ENCODE measurements at regions not wholly inside any gene's neighbourhood (a gene's known extent, or its start where the extent isn't known, plus 50 kb on each side); places are given as distances from the start of the nearest gene placed in this dataset.

- TF ChIP-seq CTCF (IDR thresholded peaks at IDR 0.05) = no peak
- no peak overlapping the region for H3K4me3 ChIP-seq
- DNase-seq (no peak), ATAC-seq (no peak)
- no peaks in the 10 kb centered on the region for H3K27me3 ChIP-seq
- no peaks in the 10 kb centered on the region for H3K36me3 ChIP-seq
- intact Hi-C loops (cut with DNase I) = no loop called here
- no peaks in the 10 kb centered on the region for H3K9me3 ChIP-seq
- H3K27ac ChIP-seq = no peak overlapping the region
- H3K4me1 ChIP-seq = no peaks in the 10 kb centered on the region
Observed at GRCh38 chr13:107690181-107690580, 525.2 kb downstream of the LIG4 start.

- no peak for TF ChIP-seq CTCF (IDR thresholded peaks at IDR 0.05)
- no peak overlapping the region for H3K27ac ChIP-seq
- H3K27me3 ChIP-seq = no peaks in the 10 kb centered on the region
- ATAC-seq (no peak), DNase-seq (no peak)
- H3K4me3 ChIP-seq = no peak overlapping the region
- no peaks in the 10 kb centered on the region for H3K4me1 ChIP-seq
- H3K9me3 ChIP-seq = no peaks in the 10 kb centered on the region
- intact Hi-C loops (cut with DNase I) = no loop called here
- no peaks in the 10 kb centered on the region for H3K36me3 ChIP-seq
Observed at GRCh38 chr13:107685876-107686275, 529.5 kb downstream of the LIG4 start.

DNA sequence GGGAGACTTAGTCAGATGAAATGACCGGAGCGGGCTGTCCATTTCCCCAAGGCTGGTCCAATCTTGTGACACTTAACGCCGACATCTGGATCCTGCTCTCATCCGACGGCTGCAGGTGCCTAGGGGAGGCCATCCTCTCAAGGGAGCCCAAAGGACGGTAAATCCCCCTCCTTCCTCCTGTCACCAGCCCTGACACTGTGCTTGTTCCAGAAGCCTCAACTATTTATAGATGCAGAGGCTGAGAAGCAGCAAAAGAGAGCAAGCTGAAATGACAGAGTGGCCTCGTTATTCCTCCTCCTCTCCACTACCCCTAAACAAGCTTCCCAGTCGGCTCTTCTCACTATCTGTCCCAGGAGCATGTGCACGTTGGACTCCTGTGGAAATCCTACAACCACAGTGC, 533.7 kb downstream of the LIG4 start:
- H3K9me3 ChIP-seq = no peaks in the 10 kb centered on the region
- DNase-seq (peak in 1 of 4 donors; percentile 29), ATAC-seq (no peak)
- no peaks in the 10 kb centered on the region for H3K36me3 ChIP-seq
- H3K4me1 ChIP-seq = no peaks in the 10 kb centered on the region
- H3K27ac ChIP-seq = no peak overlapping the region
- no peak overlapping the region for H3K4me3 ChIP-seq
- H3K27me3 ChIP-seq = no peaks in the 10 kb centered on the region
- intact Hi-C loops (cut with DNase I) = no loop called here
- TF ChIP-seq CTCF (IDR thresholded peaks at IDR 0.05) = no peak

- H3K4me1 ChIP-seq = no peaks in the 10 kb centered on the region
- H3K27me3 ChIP-seq = no peaks in the 10 kb centered on the region
- no peak overlapping the region for H3K27ac ChIP-seq
- ATAC-seq (no peak), DNase-seq (no peak)
- no peaks in the 10 kb centered on the region for H3K36me3 ChIP-seq
- intact Hi-C loops (cut with DNase I) = no loop called here
- H3K9me3 ChIP-seq = no peaks in the 10 kb centered on the region
- H3K4me3 ChIP-seq = no peak overlapping the region
- no peak for TF ChIP-seq CTCF (IDR thresholded peaks at IDR 0.05)
Observed at GRCh38 chr13:107680115-107680514, 535.2 kb downstream of the LIG4 start.

- peak in 3 of 4 donors; percentile 7 to 33 (median 32) for DNase-seq
- no peaks in the 10 kb centered on the region for H3K9me3 ChIP-seq
- no peak overlapping the region for H3K27ac ChIP-seq
- H3K4me3 ChIP-seq = no peak overlapping the region
- ATAC-seq = peak; percentile 74
- no peaks in the 10 kb centered on the region for H3K4me1 ChIP-seq
- TF ChIP-seq CTCF (IDR thresholded peaks at IDR 0.05) = no peak
- H3K36me3 ChIP-seq = no peaks in the 10 kb centered on the region
- intact Hi-C loops (cut with DNase I) = no loop called here
- no peaks in the 10 kb centered on the region for H3K27me3 ChIP-seq
Observed at GRCh38 chr13:107678075-107678689, 537.2 kb downstream of the LIG4 start.

All from left lung (tissue), 4 donors.